ENCODE measurements at regions not wholly inside any gene's neighbourhood (a gene's known extent, or its start where the extent isn't known, plus 50 kb on each side); places are given as distances from the start of the nearest gene placed in this dataset.
"Not testable (repeated sequence)": the region's sequence is repeated elsewhere in the genome, so short reads cannot be mapped to it uniquely, and the experiment has no call there.

DNA sequence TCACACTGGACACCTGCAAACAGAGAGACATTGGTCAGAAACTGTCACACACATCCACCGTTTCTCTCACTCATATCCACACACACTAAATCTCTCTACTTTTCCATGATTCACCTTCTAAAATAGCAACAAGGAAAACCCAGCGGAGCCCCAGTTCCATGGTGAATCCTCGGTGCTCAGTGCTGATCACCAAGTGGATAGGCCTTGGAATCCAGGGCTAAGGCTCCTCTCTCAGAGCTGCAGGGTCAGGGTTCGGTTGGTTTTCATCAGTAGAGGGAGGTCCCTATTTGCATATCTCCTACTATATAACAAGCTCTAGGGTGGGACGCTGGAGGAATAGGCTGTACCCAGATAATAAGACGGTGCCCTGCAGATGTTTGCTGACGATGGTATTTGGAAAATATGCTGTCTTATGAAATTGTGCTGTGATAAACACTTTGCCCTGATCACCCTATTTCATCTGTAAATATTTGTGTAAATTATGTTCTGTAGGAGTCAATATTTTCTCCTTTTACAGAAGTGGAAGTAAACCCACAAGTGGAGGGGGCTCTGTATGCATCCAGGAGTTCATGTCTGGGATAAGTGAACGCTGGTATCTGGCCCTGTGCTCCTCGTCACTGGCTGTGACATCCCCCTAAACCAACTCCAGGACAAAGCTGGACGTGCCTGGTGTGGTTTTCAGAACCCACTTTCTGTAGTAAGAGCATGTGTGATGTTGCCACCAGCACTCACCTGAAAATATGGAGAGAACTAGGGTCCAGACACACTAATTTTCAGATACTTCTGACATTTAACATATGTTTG, 709.2 kb downstream of the TMEM121 start:
- no peak for DNase-seq (ENCODE audit: low read depth in 2 of 2)

DNA sequence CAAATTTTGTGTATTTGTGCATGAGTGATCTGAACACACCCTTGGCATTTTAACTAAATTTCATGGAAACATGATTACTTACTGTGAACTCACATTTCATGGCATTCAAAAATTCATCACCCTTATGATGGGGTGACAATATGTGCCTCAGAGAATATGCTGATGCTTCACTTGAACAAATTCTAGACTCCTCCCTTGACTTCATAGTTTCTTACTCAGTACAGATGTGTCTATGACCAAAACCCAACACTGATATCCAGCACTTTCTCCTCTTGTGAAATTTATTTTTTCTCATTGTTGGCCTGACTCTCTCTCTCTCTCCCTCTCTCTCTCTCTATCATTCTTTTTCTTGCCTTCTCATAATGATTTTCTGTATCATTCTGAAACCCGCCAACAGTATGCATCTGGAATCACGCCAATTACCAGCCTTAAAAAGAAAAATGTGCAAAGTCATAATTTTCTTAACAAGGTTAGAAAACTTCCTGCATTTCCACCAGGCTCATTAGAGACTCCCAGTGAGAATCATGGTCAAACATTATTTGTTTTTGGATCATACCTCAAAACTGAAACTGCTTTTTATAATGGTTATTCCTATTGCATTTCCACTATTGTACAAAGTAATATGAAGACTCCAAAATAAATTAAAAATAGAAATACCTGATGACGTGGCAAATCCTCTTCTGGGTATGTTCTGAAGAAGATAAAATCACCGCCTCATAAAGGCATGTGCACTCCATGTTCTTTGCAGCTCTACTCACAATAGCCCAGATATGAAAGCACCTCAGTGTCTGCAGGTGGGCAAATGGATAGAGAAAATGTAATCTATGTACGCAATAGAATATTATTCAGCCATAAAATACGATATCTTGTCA, 722.2 kb downstream of the TMEM121 start:
- DNase-seq (ENCODE audit: low read depth in 2 of 2), result no peak

GRCh38 chr14:106253995-106254394, 727.6 kb downstream of the TMEM121 start:
- not testable (repeated sequence) for DNase-seq (ENCODE audit: low read depth in 2 of 2)

DNA sequence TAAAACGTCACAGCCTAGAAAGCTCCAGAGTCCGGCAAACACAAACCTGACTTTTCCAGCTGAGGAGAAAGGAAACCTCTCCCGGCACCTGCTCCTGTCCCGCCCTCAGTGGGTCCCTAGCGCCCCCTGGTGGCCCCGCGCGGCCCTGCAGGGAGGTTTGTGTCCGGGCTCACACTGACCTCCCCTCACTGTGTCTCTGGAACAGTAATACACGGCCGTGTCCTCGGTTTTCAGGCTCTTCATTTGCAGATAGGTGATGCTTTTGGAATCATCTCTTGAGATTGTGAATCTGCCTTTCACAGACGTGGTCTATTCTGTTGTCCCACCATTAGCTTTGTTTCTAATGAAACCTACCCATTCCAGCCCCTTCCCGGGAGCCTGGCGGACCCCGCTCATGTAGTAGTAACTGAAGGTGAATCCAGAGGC, 731.2 kb downstream of the TMEM121 start:
- peak; percentile 54 to 56 for DNase-seq (ENCODE audit: low read depth in 2 of 2)

DNA sequence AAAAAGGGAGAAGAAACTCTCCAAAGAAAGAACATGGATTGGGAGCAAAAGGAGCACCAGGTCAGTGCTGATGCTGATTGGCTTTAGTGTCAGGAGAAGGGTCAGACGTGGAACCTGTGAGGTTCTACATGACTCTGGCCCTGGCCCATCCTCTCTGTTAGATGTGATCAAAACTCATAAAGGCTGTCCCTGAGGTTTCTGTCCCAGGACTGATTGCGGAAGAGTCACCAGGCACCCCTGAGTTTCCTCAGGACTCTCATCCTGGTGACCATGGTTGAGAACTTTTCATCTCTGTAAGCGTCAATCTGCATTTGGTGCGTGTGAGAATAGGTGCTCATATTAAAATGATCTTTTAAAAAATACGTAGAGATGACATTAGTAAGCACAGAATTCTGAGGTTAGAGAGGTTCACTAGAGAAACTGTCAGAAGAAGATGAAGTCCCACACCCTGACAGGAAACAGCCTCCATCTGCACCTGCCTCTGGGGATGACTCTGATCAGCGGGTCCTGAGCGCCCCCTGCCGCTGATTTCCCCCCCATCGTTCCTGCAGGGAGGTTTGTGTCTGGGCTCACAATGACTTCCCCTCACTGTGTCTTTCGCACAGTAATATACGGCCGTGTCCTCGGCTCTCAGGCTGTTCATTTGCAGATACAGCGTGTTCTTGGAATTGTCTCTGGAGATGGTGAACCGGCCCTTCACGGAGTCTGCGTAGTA, 741.8 kb downstream of the TMEM121 start:
- peak; percentile 58 to 79 for DNase-seq (ENCODE audit: low read depth in 2 of 2)

GRCh38 chr14:106269029-106269428, 742.6 kb downstream of the TMEM121 start:
- no peak for DNase-seq (ENCODE audit: low read depth in 2 of 2)

- no peak for DNase-seq (ENCODE audit: low read depth in 2 of 2)
Observed at GRCh38 chr14:106269451-106270204, 743.2 kb downstream of the TMEM121 start.

DNA sequence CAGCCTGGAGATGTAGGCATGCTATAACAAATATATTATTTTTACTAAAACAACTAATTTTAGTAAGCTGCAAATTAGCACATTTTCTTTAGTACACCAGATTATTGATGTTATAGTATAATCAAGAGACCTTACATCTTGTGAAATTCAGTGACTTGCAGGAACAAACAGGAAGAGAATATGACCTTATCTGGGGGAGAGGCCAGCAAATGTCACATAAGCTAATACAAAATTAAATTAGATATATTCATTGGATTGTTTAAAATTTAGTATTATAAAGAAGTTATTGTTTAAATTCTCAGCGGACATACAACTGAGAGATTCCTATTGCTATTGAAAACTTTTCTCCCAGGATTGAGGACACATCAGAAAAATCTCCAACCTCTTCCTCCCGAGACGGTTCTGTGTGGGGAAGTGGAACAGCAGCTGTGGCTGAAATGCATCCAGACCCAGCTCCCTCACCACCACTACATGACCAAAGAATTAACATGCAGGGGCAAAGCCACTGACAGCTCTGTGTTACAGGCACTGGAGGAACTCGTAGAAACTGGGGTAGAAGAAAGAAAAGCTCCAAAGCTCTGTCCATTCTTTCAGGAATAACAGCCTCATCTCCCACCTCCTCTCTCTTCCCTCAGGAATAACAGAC, 744.2 kb downstream of the TMEM121 start:
- DNase-seq (ENCODE audit: low read depth in 2 of 2), result not testable (repeated sequence)

GRCh38 chr14:106276326-106277267, 750.2 kb downstream of the TMEM121 start:
- no peak for DNase-seq (ENCODE audit: low read depth in 2 of 2)

DNA sequence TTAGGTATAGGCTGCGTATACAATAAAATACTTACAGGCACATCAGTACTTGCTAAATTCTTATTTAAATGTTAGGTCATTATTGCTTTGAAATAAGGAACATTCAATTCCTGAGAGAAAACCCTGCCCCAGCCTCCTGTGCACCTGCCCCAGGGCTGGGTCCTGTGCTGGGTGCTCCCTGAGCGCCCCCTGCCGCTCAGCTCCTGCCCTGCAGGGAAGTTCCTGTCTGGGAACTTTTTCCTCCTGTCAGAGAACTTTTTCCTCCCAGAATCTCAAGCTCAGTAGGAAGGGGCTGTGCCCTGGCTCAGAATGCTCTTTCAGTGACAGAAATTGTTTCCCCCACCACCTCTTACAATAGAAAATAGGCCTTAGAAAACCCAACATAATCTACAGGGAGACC, 751.1 kb downstream of the TMEM121 start:
- DNase-seq (ENCODE audit: low read depth in 2 of 2), result no peak

- no peak for DNase-seq (ENCODE audit: low read depth in 2 of 2)
Observed at GRCh38 chr14:106280876-106281275, 754.5 kb downstream of the TMEM121 start.

DNA sequence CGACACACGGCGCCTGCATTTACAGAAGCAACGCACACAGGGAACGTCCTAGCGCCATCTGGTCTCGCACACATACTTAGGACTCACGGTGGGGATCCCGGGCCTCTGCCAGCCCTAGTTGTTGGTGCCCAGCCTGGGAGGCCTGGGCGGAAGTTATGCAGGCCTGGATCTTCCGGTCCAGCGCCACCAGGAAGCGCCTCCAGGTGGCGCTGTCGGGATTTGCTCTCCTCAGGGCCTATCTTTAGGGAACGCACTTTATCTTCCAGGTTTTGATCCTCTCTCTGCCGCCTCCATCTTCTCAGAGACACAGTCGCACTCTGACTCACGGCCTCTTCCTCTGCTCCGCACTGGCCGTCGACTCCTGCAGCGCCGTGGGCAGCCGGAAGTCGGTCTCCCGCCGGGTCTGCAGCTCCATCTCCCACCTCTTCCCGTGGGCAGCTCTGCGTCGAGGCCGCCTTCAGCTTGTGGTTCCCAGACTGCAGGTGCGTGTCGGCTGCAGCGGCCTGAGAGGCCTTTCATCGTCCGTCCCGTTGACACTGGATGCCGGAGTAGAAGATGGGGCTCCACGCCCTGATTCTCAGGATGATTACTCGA, 760.4 kb downstream of the TMEM121 start:
- DNase-seq (ENCODE audit: low read depth in 2 of 2), result no peak

DNA sequence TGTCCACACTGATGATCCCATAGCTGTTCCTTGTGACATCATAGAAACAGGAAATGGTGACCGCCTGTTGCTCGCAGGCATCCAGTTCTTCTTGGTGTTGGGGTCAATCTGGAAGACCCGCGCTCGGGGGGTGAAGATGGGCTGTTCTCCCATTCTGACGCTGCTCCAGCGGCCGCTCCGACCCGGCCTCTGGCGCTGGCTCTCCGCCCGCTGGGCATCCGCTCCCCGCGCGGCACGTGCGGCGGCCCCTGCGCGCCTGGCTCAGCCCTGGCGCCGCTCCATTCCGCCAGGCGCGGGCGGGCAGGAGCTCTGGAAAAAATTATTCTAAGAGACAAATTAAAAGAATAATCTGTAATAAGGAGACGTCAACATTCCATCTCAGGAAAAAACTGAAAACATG, 761.1 kb downstream of the TMEM121 start:
- DNase-seq (ENCODE audit: low read depth in 2 of 2), result no peak

GRCh38 chr14:106291626-106292025, 765.2 kb downstream of the TMEM121 start:
- DNase-seq (ENCODE audit: low read depth in 2 of 2), result no peak

DNA sequence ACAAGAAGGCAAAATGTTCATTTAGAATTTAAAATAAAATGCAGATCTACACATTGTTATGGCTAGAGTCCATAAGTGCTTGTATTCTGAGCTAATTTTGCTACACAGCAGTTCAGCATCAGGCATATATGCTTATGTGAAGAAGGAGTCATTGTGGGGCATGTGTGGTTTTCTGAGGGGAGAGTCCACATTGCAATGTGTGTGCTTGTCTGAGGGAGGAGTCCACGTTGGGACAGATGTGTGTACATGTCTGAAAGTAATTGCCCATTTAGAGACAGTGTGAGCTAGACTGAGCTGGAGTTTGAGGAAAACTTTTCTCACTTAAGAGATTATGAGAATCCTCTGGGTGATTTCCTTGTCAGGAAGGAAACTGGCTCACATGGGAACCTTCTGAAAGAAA, 767.9 kb downstream of the TMEM121 start:
- DNase-seq (ENCODE audit: low read depth in 2 of 2), result no peak

DNA sequence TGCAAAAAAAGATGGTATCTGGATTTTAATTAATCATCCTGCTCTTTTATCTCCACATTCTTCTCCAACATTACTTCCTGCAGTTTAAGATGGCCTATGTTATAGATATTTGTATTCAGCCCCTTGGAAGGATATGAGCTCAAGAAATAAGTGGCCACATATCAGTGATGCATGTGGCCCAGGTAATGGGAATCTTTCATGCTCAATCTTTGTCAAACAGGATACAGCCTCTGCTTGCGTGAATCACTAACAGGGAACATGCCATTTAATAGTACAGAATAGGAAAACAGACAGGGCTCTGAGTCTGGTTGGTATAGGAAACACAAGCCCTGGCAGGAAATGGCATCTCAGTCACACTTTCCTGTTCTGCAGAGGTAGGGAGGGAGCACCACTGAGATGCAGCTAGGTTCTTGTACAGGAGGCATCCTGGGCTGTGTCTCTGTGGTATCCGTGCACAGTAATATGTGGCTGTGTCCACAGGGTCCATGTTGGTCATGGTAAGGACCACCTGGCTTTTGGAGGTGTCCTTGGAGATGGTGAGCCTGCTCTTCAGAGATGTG, 774.6 kb downstream of the TMEM121 start:
- DNase-seq (ENCODE audit: low read depth in 2 of 2), result not testable (repeated sequence)

DNA sequence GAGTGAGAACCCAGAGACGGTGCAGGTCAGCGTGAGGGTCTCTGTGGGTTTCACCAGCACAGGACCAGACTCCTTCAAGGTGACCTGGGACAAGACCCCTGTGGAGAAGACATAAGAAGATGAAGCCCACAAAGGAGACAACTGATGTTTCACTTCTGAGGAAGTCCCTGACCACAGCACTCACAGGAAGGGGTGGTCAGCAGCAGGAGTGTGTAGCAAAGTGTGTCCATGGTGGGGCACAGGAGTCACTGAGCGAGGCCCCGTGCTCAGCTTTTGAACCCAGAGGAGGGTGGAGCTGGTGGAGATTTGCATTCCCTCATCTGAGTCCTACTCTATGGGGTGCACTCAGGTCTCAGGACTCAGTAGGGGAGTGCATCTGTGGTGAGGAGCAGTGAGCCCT, 775.2 kb downstream of the TMEM121 start:
- not testable (repeated sequence) for DNase-seq (ENCODE audit: low read depth in 2 of 2)

GRCh38 chr14:106302661-106303060, 776.3 kb downstream of the TMEM121 start:
- DNase-seq (ENCODE audit: low read depth in 2 of 2), result no peak

GRCh38 chr14:106304271-106304670, 777.9 kb downstream of the TMEM121 start:
- DNase-seq (ENCODE audit: low read depth in 2 of 2), result no peak

All from stimulated activated CD8-positive, alpha-beta memory T cell treated with anti-CD3 and anti-CD28 coated beads, Interleukin-7, amount 100 ng/mL, for 1 hour (primary cell).